ENCODE measurements at regions not wholly inside any gene's neighbourhood (a gene's known extent, or its start where the extent isn't known, plus 50 kb on each side); places are given as distances from the start of the nearest gene placed in this dataset.

DNA sequence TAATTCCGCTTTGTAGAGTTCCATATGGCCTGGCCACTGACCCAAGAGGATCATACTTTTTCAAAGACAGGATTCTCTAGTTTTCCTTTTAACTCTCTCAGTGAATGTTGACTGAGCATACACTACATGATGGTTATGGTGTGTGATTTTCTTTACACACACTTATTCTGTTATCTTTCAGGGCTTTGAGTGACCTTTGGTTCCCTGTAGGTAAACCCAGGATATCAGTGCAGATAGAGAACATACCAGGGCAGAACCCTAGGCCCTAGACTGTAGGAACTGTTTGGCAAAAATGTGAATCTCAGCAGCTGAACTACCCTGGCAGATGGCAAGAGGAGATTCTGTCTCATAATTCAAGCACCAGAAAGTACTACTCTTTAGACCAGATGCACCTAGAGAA lies 159.6 kb downstream of the KCNA5 start:
- Mint-ChIP-seq H3K27me3 (ENCODE audit: insufficient read depth, low read depth) (peaks cover 3% of the 10 kb centered on the region), H3K36me3 (peaks cover 5% of the 10 kb centered on the region), H3K4me3 (no peak overlapping the region), H3K4me1 (peaks cover 43% of the 10 kb centered on the region), H3K9me3 (peaks cover 5% of the 10 kb centered on the region), H3K27ac (no peak overlapping the region)
- H3K4me2 ChIP-seq = no peak overlapping the region
- TF ChIP-seq EZH2phosphoT487 (IDR thresholded peaks at IDR 0.05) (no peak), EZH2 (IDR thresholded peaks at IDR 0.05) (no peak)
- TF ChIP-seq, protein P1, sequence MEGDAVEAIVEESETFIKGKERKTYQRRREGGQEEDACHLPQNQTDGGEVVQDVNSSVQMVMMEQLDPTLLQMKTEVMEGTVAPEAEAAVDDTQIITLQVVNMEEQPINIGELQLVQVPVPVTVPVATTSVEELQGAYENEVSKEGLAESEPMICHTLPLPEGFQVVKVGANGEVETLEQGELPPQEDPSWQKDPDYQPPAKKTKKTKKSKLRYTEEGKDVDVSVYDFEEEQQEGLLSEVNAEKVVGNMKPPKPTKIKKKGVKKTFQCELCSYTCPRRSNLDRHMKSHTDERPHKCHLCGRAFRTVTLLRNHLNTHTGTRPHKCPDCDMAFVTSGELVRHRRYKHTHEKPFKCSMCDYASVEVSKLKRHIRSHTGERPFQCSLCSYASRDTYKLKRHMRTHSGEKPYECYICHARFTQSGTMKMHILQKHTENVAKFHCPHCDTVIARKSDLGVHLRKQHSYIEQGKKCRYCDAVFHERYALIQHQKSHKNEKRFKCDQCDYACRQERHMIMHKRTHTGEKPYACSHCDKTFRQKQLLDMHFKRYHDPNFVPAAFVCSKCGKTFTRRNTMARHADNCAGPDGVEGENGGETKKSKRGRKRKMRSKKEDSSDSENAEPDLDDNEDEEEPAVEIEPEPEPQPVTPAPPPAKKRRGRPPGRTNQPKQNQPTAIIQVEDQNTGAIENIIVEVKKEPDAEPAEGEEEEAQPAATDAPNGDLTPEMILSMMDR (IDR thresholded peaks at IDR 0.05) = no peak
- H3K9me3 ChIP-seq (ENCODE audit: low read depth) = no peaks in the 10 kb centered on the region
- DNase-seq (ENCODE audit: low spot score) = no peak
- H3K9ac ChIP-seq = no peak overlapping the region
- no peaks in the 10 kb centered on the region for H4K20me1 ChIP-seq (ENCODE audit: low read depth)
- H3F3A ChIP-seq (ENCODE audit: low read depth) = peaks cover 27% of the 10 kb centered on the region
- H3K4me1 ChIP-seq = peaks cover 52% of the 10 kb centered on the region
- H3K27ac ChIP-seq = peak overlapping the region; percentile 14
- no peaks in the 10 kb centered on the region for H3K79me2 ChIP-seq (ENCODE audit: low read depth)
- no peaks in the 10 kb centered on the region for H3K27me3 ChIP-seq
- no peak overlapping the region for H3K4me3 ChIP-seq
- H3K36me3 ChIP-seq = no peaks in the 10 kb centered on the region
- no peak overlapping the region for H2AFZ ChIP-seq (replicated peaks)

DNA sequence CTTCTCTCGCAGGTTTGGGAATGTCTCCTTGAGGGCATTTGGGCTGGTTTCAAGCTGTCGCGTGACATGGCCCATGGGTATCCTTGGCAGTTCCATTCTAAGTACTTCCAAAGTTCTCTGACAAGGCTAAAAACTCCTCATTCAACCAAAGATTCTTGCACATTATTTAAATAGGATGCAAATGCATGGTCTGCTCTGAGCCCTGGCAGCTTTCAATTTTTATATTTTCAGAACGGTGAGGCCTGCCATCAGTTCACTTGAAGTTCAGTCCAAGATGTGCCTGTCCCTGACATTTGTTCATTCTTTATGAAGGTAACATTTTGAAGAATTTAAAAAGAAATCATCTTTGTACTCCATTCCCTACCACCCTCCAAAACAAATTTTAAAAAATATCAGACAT lies 160.0 kb downstream of the KCNA5 start:
- Mint-ChIP-seq H3K27ac (no peak overlapping the region), H3K4me3 (no peak overlapping the region), H3K9me3 (peaks cover 5% of the 10 kb centered on the region), H3K27me3 (ENCODE audit: insufficient read depth, low read depth) (peaks cover 3% of the 10 kb centered on the region), H3K4me1 (peaks cover 43% of the 10 kb centered on the region), H3K36me3 (peaks cover 5% of the 10 kb centered on the region)
- peak overlapping the region; percentile 45 for H3K4me2 ChIP-seq
- H3K79me2 ChIP-seq (ENCODE audit: low read depth) = no peaks in the 10 kb centered on the region
- TF ChIP-seq EZH2 (IDR thresholded peaks at IDR 0.05) = no peak
- no peaks in the 10 kb centered on the region for H3K36me3 ChIP-seq
- peaks cover 27% of the 10 kb centered on the region for H3F3A ChIP-seq (ENCODE audit: low read depth)
- H3K9me3 ChIP-seq (ENCODE audit: low read depth) = no peaks in the 10 kb centered on the region
- no peak overlapping the region for H3K4me3 ChIP-seq
- peak overlapping the region; percentile 14 for H3K27ac ChIP-seq
- no peak overlapping the region for H2AFZ ChIP-seq (replicated peaks)
- no peaks in the 10 kb centered on the region for H3K27me3 ChIP-seq
- no peak overlapping the region for H3K9ac ChIP-seq
- no peak for DNase-seq (ENCODE audit: low spot score)
- peaks cover 52% of the 10 kb centered on the region for H3K4me1 ChIP-seq
- H4K20me1 ChIP-seq (ENCODE audit: low read depth) = no peaks in the 10 kb centered on the region

DNA sequence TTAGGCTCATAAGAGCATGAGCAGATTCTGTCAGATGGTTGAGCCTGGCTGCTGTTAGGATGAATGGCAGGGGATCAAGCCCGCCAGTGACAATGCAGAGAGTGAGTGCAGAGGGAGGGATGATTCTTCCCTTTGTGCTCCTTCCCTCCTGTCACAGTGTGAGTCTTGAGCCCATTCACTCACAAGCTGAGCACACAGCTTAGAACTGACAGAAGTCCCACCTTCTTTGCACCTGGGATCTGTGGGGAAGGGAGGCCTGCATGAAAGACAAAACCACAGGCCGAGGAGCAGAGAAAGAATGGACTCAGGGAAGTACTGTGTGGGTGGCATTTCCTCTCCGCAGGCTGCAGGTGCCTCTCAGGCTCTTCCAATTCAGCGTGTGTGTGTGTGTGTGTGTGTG lies 160.6 kb downstream of the KCNA5 start:
- no peak overlapping the region for H3K9ac ChIP-seq
- H3K27ac Mint-ChIP-seq = peak overlapping the region; percentile 75
- peak overlapping the region; percentile 28 for H3K4me3 Mint-ChIP-seq
- H3K27ac ChIP-seq = no peak overlapping the region
- no peak overlapping the region for H3K4me3 ChIP-seq
- H4K20me1 ChIP-seq (ENCODE audit: low read depth) = no peaks in the 10 kb centered on the region
- DNase-seq (ENCODE audit: low spot score) = peak; percentile 92
- H3K4me1 ChIP-seq = peaks cover 52% of the 10 kb centered on the region
- peaks cover 43% of the 10 kb centered on the region for H3K4me1 Mint-ChIP-seq
- peaks cover 7% of the 10 kb centered on the region for H3K27me3 Mint-ChIP-seq (ENCODE audit: insufficient read depth, low read depth)
- TF ChIP-seq EZH2 (IDR thresholded peaks at IDR 0.05) (no peak), EZH2phosphoT487 (IDR thresholded peaks at IDR 0.05) (no peak)
- TF ChIP-seq, protein P1 (IDR thresholded peaks at IDR 0.05) = no peak
- no peak overlapping the region for H2AFZ ChIP-seq (replicated peaks)
- H3K27me3 ChIP-seq = no peaks in the 10 kb centered on the region
- no peaks in the 10 kb centered on the region for H3K36me3 ChIP-seq
- peaks cover 5% of the 10 kb centered on the region for H3K9me3 Mint-ChIP-seq
- H3K79me2 ChIP-seq (ENCODE audit: low read depth) = no peaks in the 10 kb centered on the region
- H3K4me2 ChIP-seq = peak overlapping the region; percentile 48
- no peaks in the 10 kb centered on the region for H3K9me3 ChIP-seq (ENCODE audit: low read depth)
- peaks cover 5% of the 10 kb centered on the region for H3K36me3 Mint-ChIP-seq
- H3F3A ChIP-seq (ENCODE audit: low read depth) = peaks cover 27% of the 10 kb centered on the region

DNA sequence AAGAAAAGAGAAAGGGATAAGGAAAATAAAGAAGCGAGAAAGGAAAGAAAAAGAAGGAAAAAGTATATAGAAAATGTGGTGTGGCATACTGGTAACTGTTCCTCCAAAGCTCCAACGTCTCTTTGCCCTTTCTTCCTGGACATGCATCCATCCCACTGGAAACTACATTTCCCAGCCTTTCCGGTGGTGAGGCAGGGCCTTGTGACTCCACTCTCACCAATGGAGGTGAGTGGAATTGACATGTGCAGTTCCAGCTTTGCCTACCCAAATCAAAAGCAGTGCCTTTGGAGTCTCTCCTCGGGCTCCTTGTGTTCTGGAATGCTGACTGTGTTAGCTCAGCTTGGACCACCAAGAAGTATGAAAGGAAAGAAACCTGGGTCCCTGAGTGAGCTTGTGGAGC lies 161.2 kb downstream of the KCNA5 start:
- Histone ChIP-seq H4K20me1 (ENCODE audit: low read depth) (no peaks in the 10 kb centered on the region), H3K4me1 (peaks cover 52% of the 10 kb centered on the region), H3K9me3 (ENCODE audit: low read depth) (no peaks in the 10 kb centered on the region), H3F3A (ENCODE audit: low read depth) (peaks cover 27% of the 10 kb centered on the region), H3K36me3 (no peaks in the 10 kb centered on the region), H3K4me3 (no peak overlapping the region), H3K27me3 (no peaks in the 10 kb centered on the region), H3K9ac (no peak overlapping the region), H3K4me2 (peak overlapping the region; percentile 48), H3K27ac (no peak overlapping the region), H2AFZ (replicated peaks) (no peak overlapping the region), H3K79me2 (ENCODE audit: low read depth) (no peaks in the 10 kb centered on the region)
- Mint-ChIP-seq H3K9me3 (peaks cover 5% of the 10 kb centered on the region), H3K36me3 (peaks cover 5% of the 10 kb centered on the region), H3K4me1 (peaks cover 43% of the 10 kb centered on the region), H3K27me3 (ENCODE audit: insufficient read depth, low read depth) (peaks cover 7% of the 10 kb centered on the region), H3K4me3 (no peak overlapping the region), H3K27ac (no peak overlapping the region)
- no peak for TF ChIP-seq EZH2 (IDR thresholded peaks at IDR 0.05)
- TF ChIP-seq EZH2phosphoT487 (IDR thresholded peaks at IDR 0.05) = no peak
- DNase-seq (ENCODE audit: low spot score) = no peak
